ENCODE measurements at regions not wholly inside any gene's neighbourhood (a gene's known extent, or its start where the extent isn't known, plus 50 kb on each side); places are given as distances from the start of the nearest gene placed in this dataset.

GRCh38 chr6:156273065-156273711 is 504.0 kb upstream of the ARID1B start:
- TF ChIP-seq POLR2AphosphoS5 (IDR thresholded peaks at IDR 0.05; ENCODE audit: borderline replicate concordance, low read depth, low read length) (no peak), EZH2 (IDR thresholded peaks at IDR 0.05) (no peak)

All from SK-N-MC (cell line).